ENCODE measurements at regions not wholly inside any gene's neighbourhood (a gene's known extent, or its start where the extent isn't known, plus 50 kb on each side); places are given as distances from the start of the nearest gene placed in this dataset.

DNA sequence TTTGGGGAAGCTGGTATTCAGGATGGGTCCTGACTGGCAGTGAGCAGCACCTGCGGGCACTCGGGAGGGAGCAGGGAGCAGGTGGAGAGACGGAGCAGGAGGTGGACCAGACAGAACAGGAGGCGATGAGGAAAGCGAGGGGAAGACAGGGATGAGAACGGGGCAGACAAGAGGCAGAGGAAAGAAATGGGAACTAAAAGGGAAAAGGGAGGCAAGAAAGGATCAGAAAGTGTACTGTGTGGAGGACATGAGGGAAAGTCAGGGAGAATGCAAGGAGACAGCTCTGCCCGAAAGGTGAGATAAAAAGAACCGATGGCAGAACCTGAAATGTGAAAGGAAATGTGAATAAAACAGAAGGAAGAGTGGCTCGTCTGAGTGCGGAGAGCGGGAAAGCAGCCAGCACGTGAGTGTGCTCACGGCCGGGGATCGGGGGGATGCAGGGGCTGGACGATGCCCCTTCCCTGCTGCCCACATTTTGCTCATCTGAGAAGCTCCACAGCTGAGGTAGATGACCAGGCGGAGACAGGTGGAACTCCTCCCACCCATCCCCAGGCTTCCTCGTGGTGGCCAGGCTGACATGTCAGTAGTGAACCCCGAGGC is 494.4 kb upstream of the B3GAT1 start:
- TF ChIP-seq, protein P1, sequence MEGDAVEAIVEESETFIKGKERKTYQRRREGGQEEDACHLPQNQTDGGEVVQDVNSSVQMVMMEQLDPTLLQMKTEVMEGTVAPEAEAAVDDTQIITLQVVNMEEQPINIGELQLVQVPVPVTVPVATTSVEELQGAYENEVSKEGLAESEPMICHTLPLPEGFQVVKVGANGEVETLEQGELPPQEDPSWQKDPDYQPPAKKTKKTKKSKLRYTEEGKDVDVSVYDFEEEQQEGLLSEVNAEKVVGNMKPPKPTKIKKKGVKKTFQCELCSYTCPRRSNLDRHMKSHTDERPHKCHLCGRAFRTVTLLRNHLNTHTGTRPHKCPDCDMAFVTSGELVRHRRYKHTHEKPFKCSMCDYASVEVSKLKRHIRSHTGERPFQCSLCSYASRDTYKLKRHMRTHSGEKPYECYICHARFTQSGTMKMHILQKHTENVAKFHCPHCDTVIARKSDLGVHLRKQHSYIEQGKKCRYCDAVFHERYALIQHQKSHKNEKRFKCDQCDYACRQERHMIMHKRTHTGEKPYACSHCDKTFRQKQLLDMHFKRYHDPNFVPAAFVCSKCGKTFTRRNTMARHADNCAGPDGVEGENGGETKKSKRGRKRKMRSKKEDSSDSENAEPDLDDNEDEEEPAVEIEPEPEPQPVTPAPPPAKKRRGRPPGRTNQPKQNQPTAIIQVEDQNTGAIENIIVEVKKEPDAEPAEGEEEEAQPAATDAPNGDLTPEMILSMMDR (IDR thresholded peaks at IDR 0.05 in 2 of 3, conservative IDR thresholded peaks at IDR 0.05 in 1 of 3; ENCODE audit: borderline replicate concordance in 1 of 3, insufficient read depth in 1 of 3, low read depth in 2 of 3, low read length in 2 of 3): no peak
- TF ChIP-seq POLR2A (IDR thresholded peaks at IDR 0.05; ENCODE audit: borderline replicate concordance, extremely low read depth, insufficient read depth, insufficient read length) (no peak), YY1 (IDR thresholded peaks at IDR 0.05; ENCODE audit: extremely low read depth, insufficient replicate concordance, low read depth, low read length) (no peak), POLR2AphosphoS5 (IDR thresholded peaks at IDR 0.05; ENCODE audit: low read depth, low read length) (no peak), SP1 (IDR thresholded peaks at IDR 0.05; ENCODE audit: low read depth) (no peak), RAD21 (IDR thresholded peaks at IDR 0.05; ENCODE audit: low read depth) (no peak), CEBPB (IDR thresholded peaks at IDR 0.05; ENCODE audit: low read depth) (no peak), ZNF274 (IDR thresholded peaks at IDR 0.05; ENCODE audit: low read depth, low read length) (no peak), SRF (IDR thresholded peaks at IDR 0.05; ENCODE audit: low read depth) (no peak), SIN3A (IDR thresholded peaks at IDR 0.05; ENCODE audit: low read depth) (no peak), EGR1 (IDR thresholded peaks at IDR 0.05; ENCODE audit: low read depth) (no peak)
- TF ChIP-seq, protein P2, sequence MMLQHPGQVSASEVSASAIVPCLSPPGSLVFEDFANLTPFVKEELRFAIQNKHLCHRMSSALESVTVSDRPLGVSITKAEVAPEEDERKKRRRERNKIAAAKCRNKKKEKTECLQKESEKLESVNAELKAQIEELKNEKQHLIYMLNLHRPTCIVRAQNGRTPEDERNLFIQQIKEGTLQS (IDR thresholded peaks at IDR 0.05): no peak

Measured in HCT116 (cell line).